ENCODE measurements at regions not wholly inside any gene's neighbourhood (a gene's known extent, or its start where the extent isn't known, plus 50 kb on each side); places are given as distances from the start of the nearest gene placed in this dataset.

DNA sequence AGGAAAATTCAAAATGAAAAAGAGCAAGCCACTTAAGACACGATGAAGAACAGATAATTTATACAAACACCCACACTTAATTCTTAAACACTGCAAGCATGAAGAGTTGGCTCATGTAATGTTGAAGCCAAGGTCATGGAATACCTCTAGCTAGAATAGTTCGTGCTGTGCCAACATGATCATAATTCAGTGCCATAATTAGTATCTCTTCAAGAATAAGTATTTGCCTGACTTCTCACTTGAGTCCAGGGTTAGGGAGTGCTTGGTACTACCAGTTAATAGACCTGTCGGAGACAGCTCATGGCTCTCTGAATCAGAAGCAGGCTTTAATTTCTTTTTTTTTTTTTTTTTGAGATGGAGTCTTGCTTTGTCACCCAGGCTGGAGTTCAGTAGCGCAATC lies 206.3 kb downstream of the UNC5CL start (continued):
- TF ChIP-seq REST (IDR thresholded peaks at IDR 0.05; ENCODE audit: low read depth) (no peak), ZFX (IDR thresholded peaks at IDR 0.05) (no peak), JUND (IDR thresholded peaks at IDR 0.05) (no peak), ELF1 (IDR thresholded peaks at IDR 0.05; ENCODE audit: borderline replicate concordance, low read depth) (no peak), CEBPB (IDR thresholded peaks at IDR 0.05; ENCODE audit: low read depth) (no peak)
- TF ChIP-seq, protein P1, sequence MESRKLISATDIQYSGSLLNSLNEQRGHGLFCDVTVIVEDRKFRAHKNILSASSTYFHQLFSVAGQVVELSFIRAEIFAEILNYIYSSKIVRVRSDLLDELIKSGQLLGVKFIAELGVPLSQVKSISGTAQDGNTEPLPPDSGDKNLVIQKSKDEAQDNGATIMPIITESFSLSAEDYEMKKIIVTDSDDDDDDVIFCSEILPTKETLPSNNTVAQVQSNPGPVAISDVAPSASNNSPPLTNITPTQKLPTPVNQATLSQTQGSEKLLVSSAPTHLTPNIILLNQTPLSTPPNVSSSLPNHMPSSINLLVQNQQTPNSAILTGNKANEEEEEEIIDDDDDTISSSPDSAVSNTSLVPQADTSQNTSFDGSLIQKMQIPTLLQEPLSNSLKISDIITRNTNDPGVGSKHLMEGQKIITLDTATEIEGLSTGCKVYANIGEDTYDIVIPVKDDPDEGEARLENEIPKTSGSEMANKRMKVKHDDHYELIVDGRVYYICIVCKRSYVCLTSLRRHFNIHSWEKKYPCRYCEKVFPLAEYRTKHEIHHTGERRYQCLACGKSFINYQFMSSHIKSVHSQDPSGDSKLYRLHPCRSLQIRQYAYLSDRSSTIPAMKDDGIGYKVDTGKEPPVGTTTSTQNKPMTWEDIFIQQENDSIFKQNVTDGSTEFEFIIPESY (IDR thresholded peaks at IDR 0.05; ENCODE audit: extremely low read depth, insufficient replicate concordance, low read length), result no peak

- RAD21 ChIA-PET (ENCODE audit: low non-redundant PET in 1 of 2, low total read pairs in 2 of 2, uncharacterized antibody in 2 of 2, unreplicated experiment in 2 of 2), result no interaction called here
These were observed 207.6 kb downstream of the UNC5CL start for GRCh38 chr6:40831381-40831780.

More at GRCh38 chr6:40831381-40831780, 207.6 kb downstream of the UNC5CL start:
- H3K4me3 ChIP-seq (replicated peaks in 1 of 2; ENCODE audit: low read depth in 1 of 2, low read length in 2 of 2), result no peak overlapping the region
- H3K79me2 ChIP-seq (ENCODE audit: insufficient read depth, low read length), result no peaks in the 10 kb centered on the region
- no peak overlapping the region for H2AFZ ChIP-seq (ENCODE audit: low read depth, low read length, poor library complexity, severe bottlenecking)
- TF ChIP-seq TCF7L2 (IDR thresholded peaks at IDR 0.05; ENCODE audit: borderline replicate concordance, extremely low read depth, insufficient read depth, insufficient read length) (no peak), CBX3 (IDR thresholded peaks at IDR 0.05; ENCODE audit: low read depth) (no peak), CEBPB (IDR thresholded peaks at IDR 0.05; ENCODE audit: low read depth) (no peak), CTCF (IDR thresholded peaks at IDR 0.05 in 2 of 3, conservative IDR thresholded peaks at IDR 0.05 in 1 of 3; ENCODE audit: borderline replicate concordance in 1 of 3, insufficient read depth in 1 of 3, low read depth in 2 of 3, low read length in 2 of 3) (no peak), REST (IDR thresholded peaks at IDR 0.05; ENCODE audit: low read depth) (no peak), RAD21 (IDR thresholded peaks at IDR 0.05; ENCODE audit: low read depth) (no peak), YY1 (IDR thresholded peaks at IDR 0.05; ENCODE audit: extremely low read depth, insufficient replicate concordance, low read depth, low read length) (no peak), EGR1 (IDR thresholded peaks at IDR 0.05; ENCODE audit: low read depth) (no peak)
- DNase-seq (ENCODE audit: low read depth, low spot score) (no peak), ATAC-seq (no peak)
- H3K9me3 ChIP-seq (ENCODE audit: control insufficient read depth in 1 of 2, insufficient read depth in 1 of 2, low read depth in 1 of 2, low read length in 2 of 2), result no peaks in the 10 kb centered on the region
- H4K20me1 ChIP-seq (ENCODE audit: insufficient read depth), result no peaks in the 10 kb centered on the region
- H3K4me1 ChIP-seq (ENCODE audit: control insufficient read depth in 1 of 2, insufficient read depth in 2 of 2, low read length in 2 of 2), result no peaks in the 10 kb centered on the region
- no peak overlapping the region for H3K27ac ChIP-seq (ENCODE audit: low read depth, low read length)
- BruUV-seq (replicated peaks), result no TSS peak
- CTCF ChIA-PET, result interaction anchor here (0.9 to 1.4 kb wide), 2 partner anchors 9 to 503 kb away, joined by 3 read pairs; no protein-coding TSS in a partner anchor
- H3K27me3 ChIP-seq (ENCODE audit: insufficient read depth, low read length), result peaks cover 57% of the 10 kb centered on the region
- POLR2A ChIA-PET, result no interaction called here
- no peak overlapping the region for H3K4me2 ChIP-seq (ENCODE audit: low read length)
- H3K9me2 ChIP-seq (ENCODE audit: insufficient read depth), result no peaks in the 10 kb centered on the region
- H3K9ac ChIP-seq (ENCODE audit: low read length), result no peak overlapping the region
- H3K36me3 ChIP-seq (ENCODE audit: control insufficient read depth in 1 of 2, insufficient read depth in 2 of 2, low read length in 2 of 2), result no peaks in the 10 kb centered on the region
- intact Hi-C loops (cut with micrococcal nuclease), result no loop called here

Data from HCT116 (cell line).